GM23338 (cell line): ENCODE measurements at regions not wholly inside any gene's neighbourhood (a gene's known extent, or its start where the extent isn't known, plus 50 kb on each side); places are given as distances from the start of the nearest gene placed in this dataset.

Experiments used
- ATAC-seq: fragments of 200-7000 bp; cut with Tn5 transposase; 3 replicates; pipeline ENCODE4 v1.9.1; 2020
- DNase-seq: peaks from one replicate; pipeline ENCODE4 v3.0.0-alpha.2; 2015; ENCODE audit warnings: low spot score
- H2AFZ ChIP-seq: fragments of 200-600 bp; sonication (generic); 2 replicates; pipeline ENCODE4 v1.8.0; 2016; ENCODE audit warnings: antibody characterized with exemption, mild to moderate bottlenecking, moderate library complexity
- H3F3A ChIP-seq: fragments of 200-600 bp; sonication (generic); replicated peaks from 2 replicates; pipeline ENCODE4 v1.8.0; 2017; ENCODE audit warnings: antibody characterized with exemption, mixed run types, low read depth
- H3K27ac ChIP-seq: fragments of 200-600 bp; sonication (generic); 2 replicates; pipeline ENCODE4 v1.6.1; 2016; ENCODE audit warnings: low read depth
- H3K27me3 ChIP-seq: fragments of 200-600 bp; sonication (generic); 2 replicates; pipeline ENCODE4 v1.8.0; 2016; ENCODE audit warnings: mild to moderate bottlenecking, mixed run types, moderate library complexity; ENCODE audit not compliant: insufficient read depth
- H3K36me3 ChIP-seq: fragments of 200-600 bp; sonication (generic); 2 replicates; pipeline ENCODE4 v1.8.0; 2016; ENCODE audit warnings: mild to moderate bottlenecking; ENCODE audit not compliant: insufficient read depth
- H3K4me1 ChIP-seq: fragments of 200-600 bp; sonication (generic); 2 replicates; pipeline ENCODE4 v1.8.0; 2016; ENCODE audit warnings: mild to moderate bottlenecking, moderate library complexity; ENCODE audit not compliant: insufficient read depth
- H3K4me2 ChIP-seq: fragments of 200-600 bp; sonication (generic); 2 replicates; pipeline ENCODE4 v1.7.1; 2017; ENCODE audit warnings: mixed run types
- H3K4me3 ChIP-seq: fragments of 200-600 bp; sonication (generic); 2 replicates; pipeline ENCODE4 v1.6.1; 2016; ENCODE audit warnings: mixed run types
- H3K79me2 ChIP-seq: fragments of 200-600 bp; sonication (generic); replicated peaks from 2 replicates; pipeline ENCODE4 v1.8.0; 2017; ENCODE audit warnings: mild to moderate bottlenecking; ENCODE audit not compliant: insufficient read depth
- H3K9me2 ChIP-seq: fragments of 200-600 bp; sonication (generic); 2 replicates; pipeline ENCODE4 v1.8.0; 2017; ENCODE audit not compliant: insufficient read depth
- H4K20me1 ChIP-seq: fragments of 200-600 bp; sonication (generic); replicated peaks from 2 replicates; pipeline ENCODE4 v1.8.0; 2017; ENCODE audit warnings: mild to moderate bottlenecking; ENCODE audit not compliant: insufficient read depth
- H3K27ac Mint-ChIP-seq: 2 replicates; pipeline ENCODE4 v1.8.0; 2020; ENCODE audit warnings: inconsistent platforms, mild to moderate bottlenecking, moderate library complexity, mixed read lengths
- H3K27me3 Mint-ChIP-seq: 3 replicates; pipeline ENCODE4 v1.8.0; 2022; ENCODE audit warnings: low read depth, mild to moderate bottlenecking, moderate library complexity, mixed read lengths, inconsistent platforms; ENCODE audit not compliant: insufficient read depth, poor library complexity
- H3K36me3 Mint-ChIP-seq: 3 replicates; pipeline ENCODE4 v1.8.0; 2021; ENCODE audit warnings: low read depth, mild to moderate bottlenecking, inconsistent platforms, moderate library complexity, mixed read lengths
- H3K4me1 Mint-ChIP-seq: 3 replicates; pipeline ENCODE4 v1.8.0; 2020; ENCODE audit warnings: mild to moderate bottlenecking, inconsistent platforms, mixed read lengths
- H3K4me3 Mint-ChIP-seq: 3 replicates; pipeline ENCODE4 v1.8.0; 2021; ENCODE audit warnings: moderate library complexity, mild to moderate bottlenecking, inconsistent platforms, mixed read lengths
- H3K9me3 Mint-ChIP-seq: 3 replicates; pipeline ENCODE4 v1.8.0; 2020; ENCODE audit warnings: moderate library complexity, mild to moderate bottlenecking, inconsistent platforms, mixed read lengths
- CREB1 ChIP-seq: fragments of 250-450 bp; sonication (Bioruptor Pico); IDR thresholded peaks from 2 replicates; pipeline ENCODE4 v1.5.0; 2020; ENCODE audit warnings: low read depth, mild to moderate bottlenecking, moderate library complexity
- CTCF ChIP-seq, 2 experiments: fragments of 200-600 bp in 1 of 2; sonication (generic) in 1 of 2; conservative IDR thresholded peaks; 2 replicates each; pipeline versions ENCODE4 v1.5.1 to v1.6.1; 2016 to 2017; ENCODE audit warnings: antibody characterized with exemption in 2 of 2, low read depth in 2 of 2, mild to moderate bottlenecking in 2 of 2, moderate library complexity in 1 of 2
- STAT1 ChIP-seq: IDR thresholded peaks from one replicate; pipeline ENCODE4 v1.6.1; 2016; ENCODE audit warnings: antibody characterized with exemption; ENCODE audit not compliant: unreplicated experiment
- ZNF331 ChIP-seq: fragments of 250-450 bp; sonication (Bioruptor Pico); IDR thresholded peaks from 2 replicates; pipeline ENCODE4 v1.5.0; 2020; ENCODE audit warnings: low read depth, mild to moderate bottlenecking, moderate library complexity
- ZNF462 ChIP-seq: fragments of 250-450 bp; sonication (Bioruptor Pico); IDR thresholded peaks from 2 replicates; pipeline ENCODE4 v1.5.0; 2020; ENCODE audit warnings: mild to moderate bottlenecking, moderate library complexity

- TF ChIP-seq ZNF462 (CRISPR knock-in tag): no peak
- no peak for TF ChIP-seq STAT1
- no peak for TF ChIP-seq CREB1
- no peak for TF ChIP-seq ZNF331 (CRISPR knock-in tag)
These were observed 252.0 kb downstream of the SOX4 start (continued) for GRCh38 chr6:21845439-21846140.

GRCh38 chr6:21846541-21847451 lies 253.2 kb downstream of the SOX4 start:
- 0 out of 3 replicates have a peak, but pooled peaks cover 3% of the 10 kb centered on the region for H3K9me3 Mint-ChIP-seq
- H3K4me1 Mint-ChIP-seq: peaks cover 67% of the 10 kb centered on the region
- ATAC-seq: peak; percentile 76
- TF ChIP-seq ZNF331 (CRISPR knock-in tag) (no peak), CTCF (conservative IDR thresholded peaks at IDR 0.05; ENCODE audit: low read depth in 2 of 2) (no peak), CREB1 (no peak)

More at GRCh38 chr6:21846541-21847451, 253.2 kb downstream of the SOX4 start:
- H3K36me3 ChIP-seq: no peaks in the 10 kb centered on the region
- H4K20me1 ChIP-seq: peaks cover 17% of the 10 kb centered on the region
- Mint-ChIP-seq H3K36me3 (peaks cover 20% of the 10 kb centered on the region), H3K27me3 (peaks cover 20% of the 10 kb centered on the region), H3K27ac (no peak overlapping the region), H3K4me3 (no peak overlapping the region)
- peak overlapping the region; percentile 51; the same call in 1 of the 2 replicates for H3K4me2 ChIP-seq
- no peaks in the 10 kb centered on the region for H3K27me3 ChIP-seq
- no peak overlapping the region for H2AFZ ChIP-seq
- no peak overlapping the region for H3K4me3 ChIP-seq
- H3K9me2 ChIP-seq: no peaks in the 10 kb centered on the region
- peaks cover 85% of the 10 kb centered on the region for H3K79me2 ChIP-seq
- no peak overlapping the region for H3K27ac ChIP-seq
- H3F3A ChIP-seq: peaks cover 12% of the 10 kb centered on the region; the same call in 1 of the 2 replicates
- H3K4me1 ChIP-seq: peaks cover 57% of the 10 kb centered on the region
- peak; percentile 69 for DNase-seq
